Esophagus muscularis mucosa (tissue), 3 donors: ENCODE measurements at regions not wholly inside any gene's neighbourhood (a gene's known extent, or its start where the extent isn't known, plus 50 kb on each side); places are given as distances from the start of the nearest gene placed in this dataset.

ENCODE experiments used
- CTCF ChIP-seq, 3 experiments: fragments of 200-600 bp in 2 of 3; fragments of 450-650 bp in 1 of 3; sonication (generic) in 2 of 3; IDR thresholded peaks; one replicate each; pipeline ENCODE4 v1.5.1; 2017 to 2019; ENCODE audit warnings: antibody characterized with exemption in 3 of 3, mild to moderate bottlenecking in 2 of 3, moderate library complexity in 1 of 3
- POLR2A ChIP-seq: fragments of 450-650 bp; IDR thresholded peaks from one replicate; pipeline ENCODE4 v1.6.1; 2017; ENCODE audit warnings: antibody characterized with exemption, moderate library complexity, mild to moderate bottlenecking, low read depth

- TF ChIP-seq POLR2A, result no peak
- peak; percentile 44 to 62 (median 45) for TF ChIP-seq CTCF (IDR thresholded peaks at IDR 0.05)
Observed at GRCh38 chr10:88114368-88114767, 250.9 kb downstream of the PTEN start.
